Stimulated activated CD4-positive, alpha-beta T cell treated with anti-CD3 and anti-CD28 coated beads, Interleukin-4, amount 100 ng/mL, for 24 hours (primary cell): ENCODE measurements at regions not wholly inside any gene's neighbourhood (a gene's known extent, or its start where the extent isn't known, plus 50 kb on each side); places are given as distances from the start of the nearest gene placed in this dataset.

ENCODE experiments used
- DNase-seq: peaks from one replicate; pipeline ENCODE4 v3.0.0-alpha.2; 2020

- no peak for DNase-seq
These were observed 183.6 kb upstream of the DDHD1 start for GRCh38 chr14:53336729-53337128.

GRCh38 chr14:53333809-53334208, 180.7 kb upstream of the DDHD1 start:
- DNase-seq: no peak

GRCh38 chr14:53331921-53332320, 178.8 kb upstream of the DDHD1 start:
- no peak for DNase-seq

GRCh38 chr14:53331247-53331646, 178.1 kb upstream of the DDHD1 start:
- DNase-seq: no peak

- no peak for DNase-seq
These were observed 177.3 kb upstream of the DDHD1 start for GRCh38 chr14:53330441-53330840.

- no peak for DNase-seq
These were observed 175.7 kb upstream of the DDHD1 start for GRCh38 chr14:53328841-53329240.

GRCh38 chr14:53327716-53328115, 174.6 kb upstream of the DDHD1 start:
- DNase-seq: no peak

GRCh38 chr14:53325176-53325806, 172.2 kb upstream of the DDHD1 start:
- no peak for DNase-seq

- DNase-seq: no peak
These were observed 163.4 kb upstream of the DDHD1 start for GRCh38 chr14:53316504-53316903.

GRCh38 chr14:53310412-53310811, 157.3 kb upstream of the DDHD1 start:
- DNase-seq: no peak

- no peak for DNase-seq
These were observed 153.8 kb upstream of the DDHD1 start for GRCh38 chr14:53306911-53307310.

- peak; percentile 48 for DNase-seq
These were observed 153.2 kb upstream of the DDHD1 start for GRCh38 chr14:53306267-53306721.

GRCh38 chr14:53304726-53305381, 151.7 kb upstream of the DDHD1 start:
- DNase-seq: no peak

GRCh38 chr14:53295985-53296582, 143.0 kb upstream of the DDHD1 start:
- peak; percentile 30 for DNase-seq

GRCh38 chr14:53295372-53295771, 142.2 kb upstream of the DDHD1 start:
- no peak for DNase-seq

- no peak for DNase-seq
These were observed 133.2 kb upstream of the DDHD1 start for GRCh38 chr14:53286301-53286700.

GRCh38 chr14:53285821-53286220, 132.7 kb upstream of the DDHD1 start:
- no peak for DNase-seq

GRCh38 chr14:53285064-53285463, 131.9 kb upstream of the DDHD1 start:
- no peak for DNase-seq

- DNase-seq: no peak
These were observed 125.7 kb upstream of the DDHD1 start for GRCh38 chr14:53278602-53279506.

- DNase-seq: no peak
These were observed 120.5 kb upstream of the DDHD1 start for GRCh38 chr14:53273671-53274072.

- DNase-seq: no peak
These were observed 111.9 kb upstream of the DDHD1 start for GRCh38 chr14:53265025-53265424.

- no peak for DNase-seq
These were observed 107.8 kb upstream of the DDHD1 start for GRCh38 chr14:53260928-53261327.

GRCh38 chr14:53260286-53260685, 107.2 kb upstream of the DDHD1 start:
- no peak for DNase-seq
